ENCODE measurements at regions not wholly inside any gene's neighbourhood (a gene's known extent, or its start where the extent isn't known, plus 50 kb on each side); places are given as distances from the start of the nearest gene placed in this dataset.

GRCh38 chr14:34368115-34368970 lies 93.7 kb downstream of the SPTSSA start:
- ChIA-PET CTCF (interaction anchor here (0.6 to 2.4 kb wide), 4 partner anchors 45 to 130 kb away, joined by 3 to 8 read pairs (median 3); no protein-coding TSS in a partner anchor), POLR2A (interaction anchor here (0.6 to 1.0 kb wide), 5 partner anchors 17 to 128 kb away, joined by 3 read pairs; partner anchors contain the start of gene SPTSSA)
- ATAC-seq (peak; percentile 76 to 84), DNase-seq (ENCODE audit: low read depth in 1 of 2, low spot score in 1 of 2) (peak in 1 of 2 experiments; percentile 82), FAIRE-seq (no peak)
- Histone ChIP-seq H3K4me3 (no peak overlapping the region), H3K27ac (peak overlapping the region; percentile 86 to 92), H3K9me3 (no peaks in the 10 kb centered on the region), H3K4me1 (peaks cover 48% of the 10 kb centered on the region), H3K4me2 (peak overlapping the region; percentile 65)
- peak; percentile 41; the same call in 2 of the 3 replicates for TF ChIP-seq SMC3 (IDR thresholded peaks at IDR 0.05)
- peak; percentile 82 to 89; a peak in 4 of 5 replicates for TF ChIP-seq EP300 (IDR thresholded peaks at IDR 0.05)
- TF ChIP-seq HES2 (IDR thresholded peaks at IDR 0.05) = peak; percentile 99
- 0 out of 2 replicates have a peak, but pooled peaks have one; percentile 10 for TF ChIP-seq ZSCAN20 (CRISPR knock-in tag; IDR thresholded peaks at IDR 0.05)
- peak; percentile 65 to 87; a peak in 3 of 5 replicates for TF ChIP-seq JUN (IDR thresholded peaks at IDR 0.05)
- peak; percentile 86 for TF ChIP-seq JUNB (IDR thresholded peaks at IDR 0.05)
- no peak for TF ChIP-seq HOXB5 (CRISPR knock-in tag; IDR thresholded peaks at IDR 0.05)
- TF ChIP-seq RAD21 (conservative IDR thresholded peaks at IDR 0.05 in 1 of 2, IDR thresholded peaks at IDR 0.05 in 1 of 2) = peak in 1 of 2 experiments; percentile 48; a peak in 2 of 5 replicates
- TF ChIP-seq MYC (IDR thresholded peaks at IDR 0.05; ENCODE audit: borderline replicate concordance, low read length) = no peak
- TF ChIP-seq CEBPB (IDR thresholded peaks at IDR 0.05) = peak; percentile 93 to 100
- peak; percentile 96; the same call in 2 of the 3 replicates for TF ChIP-seq BCL3 (IDR thresholded peaks at IDR 0.05)
- peak; percentile 92 for TF ChIP-seq MAFK (IDR thresholded peaks at IDR 0.05; ENCODE audit: partially characterized antibody)
- TF ChIP-seq GATA3 (IDR thresholded peaks at IDR 0.05; ENCODE audit: borderline replicate concordance) = peak; percentile 86
- TF ChIP-seq FOSB (CRISPR knock-in tag; IDR thresholded peaks at IDR 0.05) = no peak
- TF ChIP-seq FOSL2 (IDR thresholded peaks at IDR 0.05) = peak; percentile 42; the same call in 1 of the 2 replicates
- peak; percentile 63 for TF ChIP-seq FOSL2 (CRISPR knock-in tag; IDR thresholded peaks at IDR 0.05)
- no peak for TF ChIP-seq RFX5 (IDR thresholded peaks at IDR 0.05)
- TF ChIP-seq SREBF2 (IDR thresholded peaks at IDR 0.05) = no peak
- WGBS (ENCODE audit: missing lambda C conversion rate) = 29% methylated on average over 8 of the region's 8 CpGs

- Histone ChIP-seq H3K4me3 (no peak overlapping the region), H3K4me2 (peak overlapping the region; percentile 54), H3K9me3 (no peaks in the 10 kb centered on the region), H3K4me1 (peaks cover 39% of the 10 kb centered on the region), H3K27ac (peak overlapping the region; percentile 67 to 86)
- ChIA-PET POLR2A (interaction anchor here (0.9 to 1.6 kb wide), 2 partner anchors 93 to 131 kb away, joined by 3 to 7 read pairs; no protein-coding TSS in a partner anchor), CTCF (interaction anchor here (0.7 to 5.5 kb wide), 6 partner anchors 10 to 133 kb away, joined by 3 to 41 read pairs (median 4); no protein-coding TSS in a partner anchor)
- DNase-seq (ENCODE audit: low read depth in 1 of 2, low spot score in 1 of 2) = peak in 1 of 2 experiments; percentile 51
- ATAC-seq = peak; percentile 37 to 71; a peak in 3 of 6 replicates
- TF ChIP-seq TP53 (CRISPR knock-in tag; IDR thresholded peaks at IDR 0.05) (no peak), RAD21 (conservative IDR thresholded peaks at IDR 0.05 in 1 of 2, IDR thresholded peaks at IDR 0.05 in 1 of 2) (peak; percentile 55 to 64), CTCF (IDR thresholded peaks at IDR 0.05) (peak; percentile 46), SMC3 (IDR thresholded peaks at IDR 0.05) (peak; percentile 46)
- no peak for FAIRE-seq
- 23% methylated on average over 5 of the region's 5 CpGs for WGBS (ENCODE audit: missing lambda C conversion rate)
These were observed 96.6 kb downstream of the SPTSSA start for GRCh38 chr14:34365309-34365915.
